ENCODE measurements at regions not wholly inside any gene's neighbourhood (a gene's known extent, or its start where the extent isn't known, plus 50 kb on each side); places are given as distances from the start of the nearest gene placed in this dataset.

GRCh38 chr1:157272729-157273524, 134.7 kb upstream of the ETV3 start:
- Histone ChIP-seq H3K9me3 (ENCODE audit: insufficient read depth, low read depth) (no peaks in the 10 kb centered on the region), H3K4me2 (no peak overlapping the region), H2AFZ (no peak overlapping the region), H3K36me3 (ENCODE audit: low read depth) (no peaks in the 10 kb centered on the region), H3K27ac (no peak overlapping the region), H3K79me2 (ENCODE audit: low read depth) (no peaks in the 10 kb centered on the region), H3F3A (ENCODE audit: insufficient read depth, low read depth) (no peaks in the 10 kb centered on the region), H4K20me1 (ENCODE audit: insufficient read depth) (no peaks in the 10 kb centered on the region), H3K4me1 (replicated peaks; ENCODE audit: insufficient read depth) (no peaks in the 10 kb centered on the region), H3K27me3 (ENCODE audit: insufficient read depth, low read depth) (peaks cover 68% of the 10 kb centered on the region), H3K9me2 (ENCODE audit: insufficient read depth) (no peaks in the 10 kb centered on the region), H3K4me3 (no peak overlapping the region)
- intact Hi-C loops (cut with micrococcal nuclease; ENCODE audit: unreplicated experiment): no loop called here
- ChIA-PET POLR2A (ENCODE audit: unreplicated experiment) (no interaction called here), CTCF (no interaction called here)
- no peak for TF ChIP-seq CTCF (conservative IDR thresholded peaks at IDR 0.05)
- no peak for TF ChIP-seq EZH2 (IDR thresholded peaks at IDR 0.05; ENCODE audit: low read depth)
- no TSS peak for BruUV-seq (replicated peaks)
- no peak for DNase-seq

DNA sequence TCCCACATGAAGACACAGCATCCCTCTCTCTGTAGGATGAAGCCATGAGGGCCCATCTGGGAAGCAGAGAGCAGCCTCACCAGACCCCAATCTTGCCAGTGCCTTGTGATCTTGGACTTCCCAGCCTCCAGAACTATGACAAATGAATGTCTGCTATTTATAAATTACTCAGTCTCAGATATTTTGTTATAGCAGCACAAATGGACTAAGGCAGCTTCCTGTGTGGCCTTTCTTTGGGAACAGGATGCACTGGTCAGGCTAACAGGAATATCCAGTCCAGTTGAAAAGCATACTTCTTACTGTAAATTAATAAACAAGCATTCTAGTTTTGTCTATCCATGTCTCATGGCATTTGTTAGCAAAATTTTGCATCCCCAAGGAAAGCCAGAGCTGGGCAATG, 134.1 kb upstream of the ETV3 start:
- H3K79me2 ChIP-seq (ENCODE audit: low read depth): no peaks in the 10 kb centered on the region
- ChIA-PET CTCF (no interaction called here), POLR2A (ENCODE audit: unreplicated experiment) (no interaction called here)
- H3K27me3 ChIP-seq (ENCODE audit: insufficient read depth, low read depth): peaks cover 68% of the 10 kb centered on the region
- H3F3A ChIP-seq (ENCODE audit: insufficient read depth, low read depth): no peaks in the 10 kb centered on the region
- BruUV-seq (replicated peaks): no TSS peak
- no peak overlapping the region for H3K4me2 ChIP-seq
- no peak overlapping the region for H2AFZ ChIP-seq
- no peaks in the 10 kb centered on the region for H4K20me1 ChIP-seq (ENCODE audit: insufficient read depth)
- H3K9me3 ChIP-seq (ENCODE audit: insufficient read depth, low read depth): no peaks in the 10 kb centered on the region
- H3K9me2 ChIP-seq (ENCODE audit: insufficient read depth): no peaks in the 10 kb centered on the region
- H3K4me3 ChIP-seq: no peak overlapping the region
- TF ChIP-seq CTCF (conservative IDR thresholded peaks at IDR 0.05) (no peak), EZH2 (IDR thresholded peaks at IDR 0.05; ENCODE audit: low read depth) (no peak)
- no peaks in the 10 kb centered on the region for H3K36me3 ChIP-seq (ENCODE audit: low read depth)
- no peak for DNase-seq
- intact Hi-C loops (cut with micrococcal nuclease; ENCODE audit: unreplicated experiment): no loop called here
- H3K27ac ChIP-seq: no peak overlapping the region
- no peaks in the 10 kb centered on the region for H3K4me1 ChIP-seq (replicated peaks; ENCODE audit: insufficient read depth)

DNA sequence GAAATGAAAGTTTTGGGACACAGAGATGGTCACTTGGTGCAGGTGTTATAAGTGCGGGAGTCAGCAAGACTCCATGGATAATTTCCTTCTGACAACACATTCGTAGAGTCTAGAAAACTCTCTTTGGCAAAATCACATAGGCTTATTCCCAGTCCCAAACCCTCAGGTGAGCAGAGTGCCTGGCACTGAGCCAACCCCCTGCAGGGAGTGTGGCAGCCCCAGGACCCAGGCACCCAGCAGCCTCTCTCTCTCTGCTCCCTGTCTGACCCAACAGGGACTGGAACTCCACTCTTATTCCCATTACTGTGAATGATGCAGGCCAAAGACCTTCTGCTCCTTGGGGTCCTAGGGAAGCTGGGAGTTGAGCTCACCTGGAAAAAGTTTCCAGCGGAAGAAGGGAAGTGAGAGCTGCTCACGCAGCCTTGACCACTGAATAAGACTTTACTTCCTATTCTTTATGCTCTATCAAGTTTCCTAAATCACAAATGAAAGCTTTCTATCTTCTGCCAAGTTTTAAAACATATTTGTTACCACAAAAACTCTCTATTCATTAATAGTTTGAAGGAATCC, 132.6 kb upstream of the ETV3 start:
- BruUV-seq (replicated peaks): no TSS peak
- DNase-seq: no peak
- Histone ChIP-seq H3F3A (ENCODE audit: insufficient read depth, low read depth) (no peaks in the 10 kb centered on the region), H3K36me3 (ENCODE audit: low read depth) (no peaks in the 10 kb centered on the region), H3K4me1 (replicated peaks; ENCODE audit: insufficient read depth) (no peaks in the 10 kb centered on the region), H3K4me3 (no peak overlapping the region), H4K20me1 (ENCODE audit: insufficient read depth) (no peaks in the 10 kb centered on the region), H3K79me2 (ENCODE audit: low read depth) (no peaks in the 10 kb centered on the region), H3K9me3 (ENCODE audit: insufficient read depth, low read depth) (no peaks in the 10 kb centered on the region), H3K9me2 (ENCODE audit: insufficient read depth) (no peaks in the 10 kb centered on the region), H3K4me2 (no peak overlapping the region), H2AFZ (no peak overlapping the region), H3K27me3 (ENCODE audit: insufficient read depth, low read depth) (peaks cover 54% of the 10 kb centered on the region), H3K27ac (no peak overlapping the region)
- ChIA-PET POLR2A (ENCODE audit: unreplicated experiment) (no interaction called here), CTCF (no interaction called here)
- TF ChIP-seq EZH2 (IDR thresholded peaks at IDR 0.05; ENCODE audit: low read depth): no peak
- intact Hi-C loops (cut with micrococcal nuclease; ENCODE audit: unreplicated experiment): no loop called here

Data from PC-9 (cell line).